Activated CD8-positive, alpha-beta T cell treated with anti-CD3 and anti-CD28 coated beads for 36 hours (primary cell): ENCODE measurements at regions not wholly inside any gene's neighbourhood (a gene's known extent, or its start where the extent isn't known, plus 50 kb on each side); places are given as distances from the start of the nearest gene placed in this dataset.

ENCODE experiments used
- ATAC-seq: fragments of 200-7000 bp; cut with Tn5 transposase; one replicate; pipeline ENCODE4 v1.10.0; 2021; ENCODE audit warnings: mild to moderate bottlenecking, moderate library complexity
- CTCF ChIA-PET: fragments of 350-600 bp; sonication (Branson Sonifier 250); formaldehyde crosslinking; loops from one replicate; lab custom pipeline; 2021; ENCODE audit warnings: antibody characterized with exemption; lab: Charles Lee
- POLR2A ChIA-PET: fragments of 350-600 bp; sonication (Branson Sonifier 250); formaldehyde crosslinking; loops from one replicate; lab custom pipeline; 2021; ENCODE audit warnings: antibody characterized with exemption; lab: Charles Lee
- DNase-seq: peaks from one replicate; pipeline ENCODE4 v3.0.0-alpha.2; 2020
- H3K27ac Mint-ChIP-seq: one replicate; pipeline ENCODE4 v1.8.0; 2021; ENCODE audit warnings: mild to moderate bottlenecking, mixed read lengths
- H3K27me3 Mint-ChIP-seq: one replicate; pipeline ENCODE4 v1.8.0; 2021; ENCODE audit warnings: mixed read lengths
- H3K36me3 Mint-ChIP-seq: one replicate; pipeline ENCODE4 v1.8.0; 2021; ENCODE audit warnings: low read depth, mixed read lengths
- H3K4me1 Mint-ChIP-seq: one replicate; pipeline ENCODE4 v1.8.0; 2021; ENCODE audit warnings: low read depth, mixed read lengths
- H3K4me3 Mint-ChIP-seq: one replicate; pipeline ENCODE4 v1.8.0; 2021; ENCODE audit warnings: mild to moderate bottlenecking, moderate library complexity, mixed read lengths
- H3K9me3 Mint-ChIP-seq: one replicate; pipeline ENCODE4 v1.8.0; 2021; ENCODE audit warnings: mixed read lengths
- CTCF ChIP-seq: fragments of 200-600 bp; IDR thresholded peaks from one replicate; pipeline ENCODE4 v1.8.0; 2022; ENCODE audit warnings: antibody characterized with exemption, mild to moderate bottlenecking
- intact Hi-C: fragments of 100-400 bp; cut with micrococcal nuclease; formaldehyde crosslinking; loops from one replicate; pipeline ENCODE4 v1.10.0; 2022

GRCh38 chr1:243923292-243924171, 73.5 kb upstream of the AKT3 start:
- H3K27me3 Mint-ChIP-seq: peaks cover 9% of the 10 kb centered on the region
- CTCF ChIA-PET: interaction anchor here (1.0 kb wide), 1 partner anchor 348 kb away, joined by 3 read pairs; no protein-coding TSS in a partner anchor

GRCh38 chr1:243921111-243921510, 71.1 kb upstream of the AKT3 start:
- Mint-ChIP-seq H3K27ac (no peak overlapping the region), H3K36me3 (no peaks in the 10 kb centered on the region), H3K27me3 (peaks cover 28% of the 10 kb centered on the region), H3K9me3 (no peaks in the 10 kb centered on the region), H3K4me3 (no peak overlapping the region), H3K4me1 (peaks cover 15% of the 10 kb centered on the region)
- CTCF ChIA-PET: no interaction called here
- no peak for TF ChIP-seq CTCF
- intact Hi-C loops: no loop called here
- POLR2A ChIA-PET: no interaction called here
- no peak for DNase-seq
- no peak for ATAC-seq

More at GRCh38 chr1:243923292-243924171, 73.5 kb upstream of the AKT3 start:
- Mint-ChIP-seq H3K36me3 (no peaks in the 10 kb centered on the region), H3K27ac (no peak overlapping the region), H3K4me1 (no peaks in the 10 kb centered on the region), H3K9me3 (no peaks in the 10 kb centered on the region), H3K4me3 (no peak overlapping the region)
- ATAC-seq: no peak
- intact Hi-C loops: no loop called here
- DNase-seq: no peak
- POLR2A ChIA-PET: interaction anchor here (0.6 kb wide), 1 partner anchor 268 kb away, joined by 4 read pairs; no protein-coding TSS in a partner anchor
- no peak for TF ChIP-seq CTCF

DNA sequence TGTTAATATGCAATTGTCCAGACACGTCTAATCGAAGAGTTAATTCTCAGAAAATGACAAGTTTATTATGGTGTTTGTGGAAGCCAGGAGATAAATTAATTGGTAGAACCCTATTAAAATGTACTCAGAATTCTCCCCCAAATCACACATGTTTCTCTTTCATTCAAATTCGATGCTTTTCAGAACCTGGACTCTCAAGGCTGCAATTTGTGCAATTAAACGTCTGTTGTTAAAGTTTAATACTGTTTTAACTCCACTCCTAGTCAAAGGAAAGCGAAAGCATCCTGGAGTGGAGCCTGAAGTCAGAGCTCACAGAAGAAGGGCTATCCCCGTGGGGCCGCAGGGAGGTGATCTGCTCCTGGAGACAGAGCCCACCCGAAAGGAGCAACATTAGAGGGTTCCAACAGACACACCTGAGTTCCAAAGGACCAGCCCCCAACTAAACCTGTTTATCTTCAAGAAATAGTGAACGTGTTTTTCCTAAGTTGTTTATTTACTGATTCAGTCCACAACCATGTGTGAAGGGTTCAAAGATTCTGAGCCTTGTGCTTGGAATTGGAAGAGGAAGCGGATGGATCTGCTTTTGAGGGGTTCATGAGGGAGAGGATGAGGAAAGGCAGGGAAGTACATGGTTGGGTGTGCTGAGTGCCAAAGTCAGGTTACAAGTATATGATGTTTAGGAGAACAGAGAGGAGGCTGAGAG, 68.0 kb upstream of the AKT3 start:
- ATAC-seq (no peak), DNase-seq (no peak)
- Mint-ChIP-seq H3K9me3 (no peaks in the 10 kb centered on the region), H3K36me3 (no peaks in the 10 kb centered on the region), H3K4me3 (peak overlapping the region; percentile 77), H3K27ac (no peak overlapping the region), H3K4me1 (peaks cover 16% of the 10 kb centered on the region), H3K27me3 (peaks cover 41% of the 10 kb centered on the region)
- TF ChIP-seq CTCF: no peak
- intact Hi-C loops: no loop called here
- POLR2A ChIA-PET: no interaction called here
- CTCF ChIA-PET: interaction anchor here (1.1 to 1.5 kb wide), 2 partner anchors 9 to 62 kb away, joined by 3 to 4 read pairs; no protein-coding TSS in a partner anchor

GRCh38 chr1:243917177-243917862, 67.3 kb upstream of the AKT3 start:
- peak overlapping the region; percentile 77 for H3K4me3 Mint-ChIP-seq
- POLR2A ChIA-PET: no interaction called here
- DNase-seq (peak; percentile 35), ATAC-seq (peak; percentile 61)
- CTCF ChIA-PET: interaction anchor here (1.1 to 1.5 kb wide), 2 partner anchors 8 to 61 kb away, joined by 3 to 4 read pairs; no protein-coding TSS in a partner anchor
- no peak for TF ChIP-seq CTCF
- H3K27ac Mint-ChIP-seq: no peak overlapping the region
- intact Hi-C loops: no loop called here
- peaks cover 16% of the 10 kb centered on the region for H3K4me1 Mint-ChIP-seq
- no peaks in the 10 kb centered on the region for H3K9me3 Mint-ChIP-seq
- H3K36me3 Mint-ChIP-seq: no peaks in the 10 kb centered on the region
- H3K27me3 Mint-ChIP-seq: peaks cover 40% of the 10 kb centered on the region
